ENCODE measurements at regions not wholly inside any gene's neighbourhood (a gene's known extent, or its start where the extent isn't known, plus 50 kb on each side); places are given as distances from the start of the nearest gene placed in this dataset.

GRCh38 chr11:113553915-113554314 is 78.7 kb upstream of the DRD2 start:
- no peak for DNase-seq (ENCODE audit: low spot score)

DNA sequence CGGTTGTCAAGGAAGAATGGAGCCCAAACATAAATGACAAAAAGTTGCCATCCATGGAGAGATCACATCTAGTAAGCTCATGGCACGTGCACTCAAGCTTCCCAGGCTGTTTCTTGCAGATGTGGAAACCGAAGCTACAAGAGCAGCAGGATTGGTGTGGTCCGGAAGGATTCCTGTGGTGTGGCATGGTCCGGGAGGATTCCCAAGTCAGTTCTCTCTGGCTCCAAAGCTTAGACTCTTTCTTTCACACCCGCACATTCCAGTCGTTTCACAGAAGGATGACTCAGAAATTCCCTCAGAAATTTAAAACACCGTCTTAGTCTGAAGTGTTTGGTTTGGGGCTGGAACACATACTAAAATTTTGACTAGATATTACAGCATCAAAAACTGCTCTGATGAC is 78.0 kb upstream of the DRD2 start:
- DNase-seq (ENCODE audit: low spot score) = no peak

- DNase-seq (ENCODE audit: low spot score) = no peak
Measured at GRCh38 chr11:113552271-113552670, 77.1 kb upstream of the DRD2 start.

- no peak for DNase-seq (ENCODE audit: low spot score)
Measured at GRCh38 chr11:113551645-113552044, 76.4 kb upstream of the DRD2 start.

GRCh38 chr11:113549611-113550578 is 74.7 kb upstream of the DRD2 start:
- DNase-seq (ENCODE audit: low spot score) = no peak

DNA sequence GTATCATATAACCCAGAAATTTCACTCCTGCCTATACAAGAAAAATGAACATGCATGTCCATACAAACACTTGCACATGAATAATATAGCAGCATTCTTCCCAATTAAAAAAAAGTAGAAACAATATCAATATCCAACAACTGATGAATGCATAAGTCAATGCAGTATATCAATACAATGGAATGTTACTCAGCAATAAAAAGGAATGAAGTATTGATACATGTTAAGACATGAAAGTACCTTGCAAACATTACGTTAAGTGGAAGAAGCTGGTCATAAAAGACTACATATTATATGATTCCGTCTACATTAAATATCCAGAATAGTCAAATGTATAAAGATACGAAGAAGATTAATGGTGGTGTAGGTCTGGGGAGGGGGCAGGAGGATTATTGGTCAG is 73.9 kb upstream of the DRD2 start:
- DNase-seq (ENCODE audit: low spot score) = no peak

DNA sequence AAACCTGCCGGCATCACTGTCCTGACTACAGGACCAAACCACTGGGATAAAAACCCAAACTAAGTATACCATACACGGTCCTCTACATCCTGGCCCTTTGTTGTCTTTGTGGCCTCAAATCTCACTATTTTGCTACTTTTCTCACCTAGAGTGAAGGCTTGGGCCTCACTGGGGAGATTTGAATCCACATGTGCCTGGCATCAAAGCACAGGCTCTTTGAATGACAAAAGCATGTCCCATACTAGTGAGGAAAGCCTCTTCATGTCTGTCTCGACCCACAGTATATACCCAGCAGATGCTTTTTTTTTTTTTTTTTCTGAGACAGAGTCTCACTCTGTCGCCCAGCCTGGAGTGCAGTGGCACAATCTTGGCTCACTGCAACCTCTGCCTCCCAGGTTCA is 72.5 kb upstream of the DRD2 start:
- DNase-seq (ENCODE audit: low spot score) = no peak

GRCh38 chr11:113546757-113547507 is 71.7 kb upstream of the DRD2 start:
- DNase-seq (ENCODE audit: low spot score) = no peak

DNA sequence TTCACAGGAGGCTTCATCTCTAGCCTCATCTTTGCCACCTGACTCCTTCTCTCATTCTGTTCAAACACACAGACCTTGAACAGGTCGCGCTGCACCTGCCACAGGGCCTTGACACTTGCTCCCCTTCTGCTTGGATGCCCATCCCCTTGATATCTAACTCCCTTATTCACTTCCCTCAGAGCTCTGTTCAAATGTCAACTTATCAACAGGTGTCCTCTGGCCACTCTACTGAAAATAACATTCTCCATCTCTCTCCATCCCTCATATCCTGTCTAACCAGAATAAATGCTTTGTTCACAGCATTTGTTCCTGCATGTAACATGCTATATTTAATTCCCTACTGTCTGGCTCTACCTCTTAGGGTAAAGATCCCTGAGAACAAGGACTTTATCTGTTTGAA is 67.2 kb upstream of the DRD2 start:
- no peak for DNase-seq (ENCODE audit: low spot score)

GRCh38 chr11:113540416-113541330 is 65.5 kb upstream of the DRD2 start:
- DNase-seq (ENCODE audit: low spot score) = no peak

DNA sequence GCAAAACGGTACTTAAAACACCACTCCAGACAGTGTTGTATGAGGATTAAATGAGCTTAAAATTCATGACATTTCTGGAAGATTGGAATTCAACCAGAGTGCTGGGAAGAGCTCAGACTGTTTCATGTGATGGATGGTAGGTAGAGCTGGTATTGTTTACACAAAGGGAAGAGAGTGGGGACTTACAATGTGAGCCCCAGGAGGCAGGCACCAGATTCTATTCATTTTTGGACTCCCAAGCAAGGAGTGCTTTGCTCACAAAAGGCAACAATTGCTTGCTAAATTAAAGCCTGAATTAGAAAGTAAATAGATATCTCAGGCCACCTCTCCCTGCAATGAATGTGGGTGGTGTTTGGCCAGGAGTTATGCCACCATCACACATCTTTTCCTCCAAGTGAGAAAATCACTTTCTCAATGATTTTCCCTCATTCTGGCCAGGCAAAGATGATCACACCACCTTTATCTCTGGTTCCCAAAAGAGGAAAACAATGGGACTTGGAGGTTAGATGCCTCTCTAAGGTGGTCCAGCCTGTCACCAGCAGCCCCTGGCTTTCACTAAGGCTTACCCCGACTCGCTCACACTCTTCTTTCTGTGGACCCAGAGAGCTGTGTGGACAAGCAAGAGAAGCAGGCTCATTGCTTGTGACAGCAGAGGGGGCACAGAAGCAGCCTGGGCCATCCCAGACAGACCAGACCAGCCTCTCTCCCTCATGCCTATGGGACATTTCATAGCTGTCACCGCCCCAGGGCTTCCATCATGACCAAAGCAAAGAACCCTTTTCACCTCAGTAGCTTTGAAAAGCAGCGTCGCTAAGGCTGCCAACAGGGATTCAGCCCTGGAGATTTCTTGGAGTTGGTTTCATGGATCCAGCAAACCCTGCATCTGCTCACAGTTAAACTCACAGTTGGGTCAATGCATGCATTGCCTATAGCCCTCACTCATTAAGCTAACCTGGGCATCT is 63.5 kb upstream of the DRD2 start:
- DNase-seq (ENCODE audit: low spot score) = no peak

- DNase-seq (ENCODE audit: low spot score) = no peak
Measured at GRCh38 chr11:113534625-113535024, 59.4 kb upstream of the DRD2 start.

DNA sequence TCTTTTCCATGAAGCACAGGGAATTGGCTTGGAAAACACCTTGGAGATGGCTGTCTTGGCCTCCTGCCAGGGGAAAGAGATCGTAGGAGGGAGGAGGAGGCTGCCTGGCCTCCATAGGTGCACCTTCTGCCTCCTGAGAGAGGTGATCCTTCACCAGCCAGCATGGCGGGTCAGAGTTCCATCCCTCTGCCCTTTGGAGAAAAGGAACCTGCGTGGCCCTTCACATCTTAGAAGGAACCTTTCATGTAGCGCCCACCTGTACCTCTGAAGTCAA is 58.2 kb upstream of the DRD2 start:
- DNase-seq (ENCODE audit: low spot score) = no peak

- DNase-seq (ENCODE audit: low spot score) = peak; percentile 36
Measured at GRCh38 chr11:113532697-113533424, 57.7 kb upstream of the DRD2 start.

DNA sequence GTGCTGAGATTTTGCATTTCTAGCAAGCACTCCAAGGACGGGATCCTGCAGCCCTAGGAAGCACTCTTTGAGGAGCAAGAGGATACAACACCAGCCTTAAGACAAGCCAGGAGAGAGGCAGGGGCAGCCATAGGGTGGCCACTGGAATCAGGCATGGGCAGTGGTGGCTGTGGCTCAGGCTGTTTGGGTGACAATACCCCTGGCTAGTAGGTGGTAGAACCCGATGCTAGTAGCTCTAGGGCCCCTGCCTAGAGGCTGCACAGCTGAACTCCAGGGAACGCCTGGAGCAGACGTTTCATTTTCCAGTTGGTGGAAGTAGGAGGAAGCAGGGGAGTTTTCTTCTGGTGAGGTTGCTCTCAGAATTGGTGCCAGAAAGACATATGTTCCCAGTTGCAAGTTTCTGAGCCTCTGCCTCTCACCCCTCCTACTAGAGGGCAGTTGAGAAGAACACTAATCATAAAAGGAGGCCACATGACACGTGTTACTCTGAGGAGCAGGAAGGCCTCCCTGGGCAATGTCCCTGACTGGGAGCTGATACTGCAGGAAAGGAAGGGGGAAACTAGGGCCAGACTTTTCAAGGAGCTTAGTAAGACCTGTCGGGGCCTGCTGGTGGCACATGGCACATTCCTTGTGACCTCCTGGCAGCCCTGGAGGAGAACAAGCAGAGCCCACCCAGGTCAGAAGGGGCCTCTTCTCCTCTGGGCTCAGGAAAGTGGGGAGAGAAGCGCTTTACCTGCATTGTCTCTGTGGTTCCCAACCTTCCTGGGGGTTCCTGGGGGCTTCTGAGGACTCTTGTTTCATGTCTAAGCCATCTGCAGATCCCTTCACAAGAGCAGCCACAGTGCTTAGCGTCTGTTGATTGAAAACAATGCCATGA is 56.6 kb upstream of the DRD2 start:
- DNase-seq (ENCODE audit: low spot score) = no peak

GRCh38 chr11:113531083-113531482 is 55.9 kb upstream of the DRD2 start:
- DNase-seq (ENCODE audit: low spot score) = no peak

- DNase-seq (ENCODE audit: low spot score) = no peak
Measured at GRCh38 chr11:113529606-113530005, 54.4 kb upstream of the DRD2 start.

DNA sequence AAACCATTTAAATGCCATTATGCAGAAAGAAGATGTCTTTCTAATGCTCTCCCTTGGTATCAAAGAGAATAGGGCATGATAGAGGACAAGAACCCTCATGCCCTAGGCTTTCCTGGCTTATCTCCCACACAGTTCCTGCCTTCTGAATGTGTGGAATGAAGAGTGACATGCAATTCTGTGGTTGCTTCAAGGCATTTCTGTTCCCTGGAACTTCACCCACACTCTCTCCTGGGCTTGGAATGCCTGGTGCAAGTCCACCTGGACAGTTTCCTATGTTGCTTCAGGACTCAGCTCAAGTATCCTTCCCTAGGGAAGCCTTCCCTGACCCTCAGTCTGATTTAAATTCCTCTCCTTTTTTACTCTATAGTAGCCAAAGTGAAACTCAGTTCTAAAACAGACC is 53.8 kb upstream of the DRD2 start:
- no peak for DNase-seq (ENCODE audit: low spot score)

DNA sequence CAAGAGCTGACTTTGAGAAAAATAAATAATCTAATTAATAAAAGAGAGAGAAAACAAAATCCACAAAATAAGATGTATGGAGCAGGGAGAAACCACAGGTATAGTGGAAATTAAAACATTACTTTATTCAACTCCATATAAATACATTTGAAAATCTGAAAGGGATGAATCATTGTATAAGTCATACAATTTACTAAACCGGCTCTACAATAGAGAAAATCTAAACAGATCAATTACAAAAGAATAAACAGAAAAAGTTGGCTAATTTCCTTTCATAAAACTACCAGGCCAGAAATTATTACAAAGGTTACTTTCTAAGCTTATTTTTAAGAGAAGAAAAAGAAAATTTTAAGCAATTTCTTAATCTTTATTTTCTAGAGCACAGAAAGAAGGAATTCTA is 51.3 kb upstream of the DRD2 start:
- no peak for DNase-seq (ENCODE audit: low spot score)
